ENCODE measurements at regions not wholly inside any gene's neighbourhood (a gene's known extent, or its start where the extent isn't known, plus 50 kb on each side); places are given as distances from the start of the nearest gene placed in this dataset.
"Not testable (repeated sequence)": the region's sequence is repeated elsewhere in the genome, so short reads cannot be mapped to it uniquely, and the experiment has no call there.

- H3K9me3 Mint-ChIP-seq; H3K27me3 Mint-ChIP-seq (ENCODE audit: low read depth); DNase-seq (ENCODE audit: low spot score); H3K36me3 Mint-ChIP-seq (ENCODE audit: low read depth); H3K27ac Mint-ChIP-seq; H3K4me1 Mint-ChIP-seq (ENCODE audit: low read depth); H3K4me3 Mint-ChIP-seq: not testable (repeated sequence)
Measured at GRCh38 chr1:120567620-120568019, 152.8 kb downstream of the NBPF8 start.

GRCh38 chr1:120575201-120575600 lies 148.5 kb upstream of the NBPF26 start:
- H3K9me3 Mint-ChIP-seq; DNase-seq (ENCODE audit: low spot score); H3K36me3 Mint-ChIP-seq (ENCODE audit: low read depth); H3K4me1 Mint-ChIP-seq (ENCODE audit: low read depth); H3K27ac Mint-ChIP-seq; H3K27me3 Mint-ChIP-seq (ENCODE audit: low read depth); H3K4me3 Mint-ChIP-seq: not testable (repeated sequence)

GRCh38 chr1:120582135-120582534 lies 141.6 kb upstream of the NBPF26 start:
- DNase-seq (ENCODE audit: low spot score); H3K36me3 Mint-ChIP-seq (ENCODE audit: low read depth); H3K4me3 Mint-ChIP-seq; H3K9me3 Mint-ChIP-seq; H3K27ac Mint-ChIP-seq; H3K4me1 Mint-ChIP-seq (ENCODE audit: low read depth); H3K27me3 Mint-ChIP-seq (ENCODE audit: low read depth): not testable (repeated sequence)

- H3K27me3 Mint-ChIP-seq (ENCODE audit: low read depth); DNase-seq (ENCODE audit: low spot score); H3K27ac Mint-ChIP-seq; H3K4me1 Mint-ChIP-seq (ENCODE audit: low read depth); H3K4me3 Mint-ChIP-seq; H3K36me3 Mint-ChIP-seq (ENCODE audit: low read depth); H3K9me3 Mint-ChIP-seq: not testable (repeated sequence)
Measured at GRCh38 chr1:120586053-120586452, 137.7 kb upstream of the NBPF26 start.

GRCh38 chr1:120588811-120589210 lies 134.9 kb upstream of the NBPF26 start:
- not testable (repeated sequence) for H3K27ac Mint-ChIP-seq

GRCh38 chr1:120591774-120592173 lies 132.0 kb upstream of the NBPF26 start:
- DNase-seq (ENCODE audit: low spot score); H3K27me3 Mint-ChIP-seq (ENCODE audit: low read depth); H3K27ac Mint-ChIP-seq; H3K9me3 Mint-ChIP-seq; H3K36me3 Mint-ChIP-seq (ENCODE audit: low read depth); H3K4me3 Mint-ChIP-seq; H3K4me1 Mint-ChIP-seq (ENCODE audit: low read depth): not testable (repeated sequence)

More at GRCh38 chr1:120588811-120589210, 134.9 kb upstream of the NBPF26 start:
- H3K9me3 Mint-ChIP-seq; H3K4me1 Mint-ChIP-seq (ENCODE audit: low read depth); DNase-seq (ENCODE audit: low spot score); H3K36me3 Mint-ChIP-seq (ENCODE audit: low read depth); H3K4me3 Mint-ChIP-seq; H3K27me3 Mint-ChIP-seq (ENCODE audit: low read depth): not testable (repeated sequence)

- not testable (repeated sequence) for H3K27ac Mint-ChIP-seq; H3K9me3 Mint-ChIP-seq; H3K36me3 Mint-ChIP-seq (ENCODE audit: low read depth); H3K4me3 Mint-ChIP-seq; H3K4me1 Mint-ChIP-seq (ENCODE audit: low read depth); DNase-seq (ENCODE audit: low spot score); H3K27me3 Mint-ChIP-seq (ENCODE audit: low read depth)
Measured at GRCh38 chr1:120592943-120593342, 130.8 kb upstream of the NBPF26 start.

- H3K9me3 Mint-ChIP-seq; H3K27me3 Mint-ChIP-seq (ENCODE audit: low read depth); H3K27ac Mint-ChIP-seq; H3K4me3 Mint-ChIP-seq; H3K4me1 Mint-ChIP-seq (ENCODE audit: low read depth); DNase-seq (ENCODE audit: low spot score); H3K36me3 Mint-ChIP-seq (ENCODE audit: low read depth): not testable (repeated sequence)
Measured at GRCh38 chr1:120593648-120594047, 130.1 kb upstream of the NBPF26 start.

- not testable (repeated sequence) for H3K4me3 Mint-ChIP-seq; H3K27me3 Mint-ChIP-seq (ENCODE audit: low read depth); H3K36me3 Mint-ChIP-seq (ENCODE audit: low read depth); H3K27ac Mint-ChIP-seq; DNase-seq (ENCODE audit: low spot score); H3K4me1 Mint-ChIP-seq (ENCODE audit: low read depth); H3K9me3 Mint-ChIP-seq
Measured at GRCh38 chr1:120598331-120598951, 125.3 kb upstream of the NBPF26 start.

- H3K36me3 Mint-ChIP-seq (ENCODE audit: low read depth); H3K4me3 Mint-ChIP-seq; H3K9me3 Mint-ChIP-seq; H3K27me3 Mint-ChIP-seq (ENCODE audit: low read depth); H3K27ac Mint-ChIP-seq; DNase-seq (ENCODE audit: low spot score); H3K4me1 Mint-ChIP-seq (ENCODE audit: low read depth): not testable (repeated sequence)
Measured at GRCh38 chr1:120599511-120599910, 124.2 kb upstream of the NBPF26 start.

- not testable (repeated sequence) for H3K27me3 Mint-ChIP-seq (ENCODE audit: low read depth); H3K27ac Mint-ChIP-seq; H3K36me3 Mint-ChIP-seq (ENCODE audit: low read depth); H3K4me3 Mint-ChIP-seq; DNase-seq (ENCODE audit: low spot score); H3K4me1 Mint-ChIP-seq (ENCODE audit: low read depth); H3K9me3 Mint-ChIP-seq
Measured at GRCh38 chr1:120600442-120601041, 123.2 kb upstream of the NBPF26 start.

- H3K4me1 Mint-ChIP-seq (ENCODE audit: low read depth); DNase-seq (ENCODE audit: low spot score); H3K36me3 Mint-ChIP-seq (ENCODE audit: low read depth); H3K27ac Mint-ChIP-seq; H3K9me3 Mint-ChIP-seq; H3K4me3 Mint-ChIP-seq; H3K27me3 Mint-ChIP-seq (ENCODE audit: low read depth): not testable (repeated sequence)
Measured at GRCh38 chr1:120607882-120608281, 115.9 kb upstream of the NBPF26 start.

GRCh38 chr1:120608314-120609014 lies 115.3 kb upstream of the NBPF26 start:
- not testable (repeated sequence) for H3K4me1 Mint-ChIP-seq (ENCODE audit: low read depth); H3K9me3 Mint-ChIP-seq; H3K4me3 Mint-ChIP-seq

GRCh38 chr1:120609015-120609573 lies 114.7 kb upstream of the NBPF26 start:
- not testable (repeated sequence) for H3K4me1 Mint-ChIP-seq (ENCODE audit: low read depth); H3K36me3 Mint-ChIP-seq (ENCODE audit: low read depth); H3K4me3 Mint-ChIP-seq; H3K27me3 Mint-ChIP-seq (ENCODE audit: low read depth); DNase-seq (ENCODE audit: low spot score); H3K27ac Mint-ChIP-seq; H3K9me3 Mint-ChIP-seq

More at GRCh38 chr1:120608314-120609014, 115.3 kb upstream of the NBPF26 start:
- not testable (repeated sequence) for H3K27ac Mint-ChIP-seq; H3K36me3 Mint-ChIP-seq (ENCODE audit: low read depth); H3K27me3 Mint-ChIP-seq (ENCODE audit: low read depth); DNase-seq (ENCODE audit: low spot score)

Measured in T-helper 2 cell treated with Interferon-gamma antibody and Interleukin-4, amounts not matched to agents 5 μg/mL and 100 μg/mL, for 36 hours (primary cell).